Caco-2 (cell line): ENCODE measurements at regions not wholly inside any gene's neighbourhood (a gene's known extent, or its start where the extent isn't known, plus 50 kb on each side); places are given as distances from the start of the nearest gene placed in this dataset.
"Not testable (repeated sequence)": the region's sequence is repeated elsewhere in the genome, so short reads cannot be mapped to it uniquely, and the experiment has no call there.

Experiments used
- BruUV-seq: library from RNA; stranded (reverse); fragments of 400-500 nt; replicated peaks from 2 replicates; lab custom pipeline; 2021; lab: Mats Ljungman, UMichigan
- CTCF ChIA-PET: fragments of 300-600 bp; sonication (Branson Sonifier 250); formaldehyde crosslinking; loops from one replicate; lab custom pipeline; 2022; ENCODE audit warnings: antibody characterized with exemption; lab: Charles Lee
- POLR2A ChIA-PET: fragments of 300-600 bp; sonication (Branson Sonifier 250); formaldehyde crosslinking; loops from one replicate; lab custom pipeline; 2022; ENCODE audit warnings: antibody characterized with exemption; lab: Charles Lee
- DNase-seq, 2 experiments: peaks; one replicate each; pipeline versions ENCODE4 v3.0.0 to v3.0.0-alpha.2; 2020 to 2022
- H3K27me3 ChIP-seq: replicated peaks from 2 replicates; pipeline ENCODE4 v1.6.0; 2011; ENCODE audit warnings: low read length; ENCODE audit not compliant: control insufficient read depth, insufficient read depth
- H3K36me3 ChIP-seq: 2 replicates; pipeline ENCODE4 v1.5.1; 2011; ENCODE audit warnings: low read length; ENCODE audit not compliant: control insufficient read depth, insufficient read depth
- H3K4me1 ChIP-seq: fragments of 250-450 bp; sonication (Bioruptor Pico); 2 replicates; pipeline ENCODE4 v1.5.1; 2020; ENCODE audit warnings: mild to moderate bottlenecking
- H3K4me3 ChIP-seq: 2 replicates; pipeline ENCODE4 v1.5.1; 2011; ENCODE audit warnings: low read depth, mild to moderate bottlenecking, control low read depth, low read length
- H3K9me3 ChIP-seq: fragments of 250-450 bp; sonication (Bioruptor Pico); 2 replicates; pipeline ENCODE4 v1.5.1; 2020; ENCODE audit warnings: mild to moderate bottlenecking, moderate library complexity
- H3K27ac Mint-ChIP-seq: one replicate; pipeline ENCODE4 v1.8.0; 2022; ENCODE audit warnings: mixed read lengths; ENCODE audit not compliant: unreplicated experiment
- H3K27me3 Mint-ChIP-seq: one replicate; pipeline ENCODE4 v1.8.0; 2022; ENCODE audit warnings: mixed read lengths; ENCODE audit not compliant: insufficient read depth, unreplicated experiment
- H3K36me3 Mint-ChIP-seq: one replicate; pipeline ENCODE4 v1.8.0; 2022; ENCODE audit warnings: mild to moderate bottlenecking, mixed read lengths; ENCODE audit not compliant: insufficient read depth, unreplicated experiment
- H3K4me1 Mint-ChIP-seq: one replicate; pipeline ENCODE4 v1.8.0; 2022; ENCODE audit warnings: low read depth, mixed read lengths; ENCODE audit not compliant: unreplicated experiment
- H3K4me3 Mint-ChIP-seq: one replicate; pipeline ENCODE4 v1.8.0; 2022; ENCODE audit warnings: mild to moderate bottlenecking, moderate library complexity, mixed read lengths; ENCODE audit not compliant: unreplicated experiment
- H3K9me3 Mint-ChIP-seq: one replicate; pipeline ENCODE4 v1.8.0; 2022; ENCODE audit warnings: mixed read lengths; ENCODE audit not compliant: unreplicated experiment
- intact Hi-C: fragments of 100-400 bp; cut with micrococcal nuclease; formaldehyde crosslinking; loops from one replicate; pipeline ENCODE4 v1.10.0; 2022; ENCODE audit not compliant: unreplicated experiment
- TF ChIP-seq, protein P1 (sequence below), 2 experiments: fragments of 200-600 bp in 1 of 2; IDR thresholded peaks; 1 replicate in 1 of 2; 2 replicates in 1 of 2; pipeline versions ENCODE4 v1.5.1 to v1.8.0; 2011 to 2022; ENCODE audit warnings: antibody characterized with exemption in 1 of 2, control low read depth in 1 of 2, inconsistent platforms in 1 of 2, low read depth in 1 of 2, low read length in 1 of 2, mild to moderate bottlenecking in 1 of 2, moderate library complexity in 1 of 2; ENCODE audit not compliant: insufficient read depth in 1 of 2, severe bottlenecking in 1 of 2, unreplicated experiment in 1 of 2

DNA sequence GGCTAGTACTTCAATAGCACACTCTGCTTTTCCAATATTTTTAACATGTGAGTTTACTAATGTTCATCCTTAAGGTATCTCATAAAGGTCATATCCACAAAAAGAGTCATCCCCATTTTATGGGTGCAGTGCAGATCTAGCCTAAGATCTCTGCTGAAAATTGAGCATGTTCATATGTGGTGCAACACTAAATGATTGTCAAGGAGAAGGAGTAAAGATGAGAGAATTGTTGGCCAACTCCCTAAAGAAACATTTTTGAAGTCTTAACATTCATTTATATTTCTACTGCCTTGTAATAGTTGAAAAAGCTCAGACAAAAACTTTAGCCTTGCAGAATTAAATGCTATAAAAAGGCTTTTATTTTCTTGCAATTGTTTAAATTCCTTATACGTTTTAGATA is 1159.6 kb downstream of the TBL1XR1 start:
- no peaks in the 10 kb centered on the region for H3K27me3 ChIP-seq
- intact Hi-C loops = no loop called here
- POLR2A ChIA-PET = no interaction called here
- no peaks in the 10 kb centered on the region for H3K9me3 ChIP-seq
- H3K27ac Mint-ChIP-seq = no peak overlapping the region
- no peaks in the 10 kb centered on the region for H3K4me1 ChIP-seq
- H3K4me3 Mint-ChIP-seq = no peak overlapping the region
- H3K4me1 Mint-ChIP-seq = no peaks in the 10 kb centered on the region
- H3K27me3 Mint-ChIP-seq = no peaks in the 10 kb centered on the region
- CTCF ChIA-PET = no interaction called here
- no peaks in the 10 kb centered on the region for H3K36me3 Mint-ChIP-seq
- no TSS peak for BruUV-seq
- no peaks in the 10 kb centered on the region for H3K9me3 Mint-ChIP-seq
- no peak overlapping the region for H3K4me3 ChIP-seq
- DNase-seq = no peak
- H3K36me3 ChIP-seq = no peaks in the 10 kb centered on the region
- TF ChIP-seq, protein P1, sequence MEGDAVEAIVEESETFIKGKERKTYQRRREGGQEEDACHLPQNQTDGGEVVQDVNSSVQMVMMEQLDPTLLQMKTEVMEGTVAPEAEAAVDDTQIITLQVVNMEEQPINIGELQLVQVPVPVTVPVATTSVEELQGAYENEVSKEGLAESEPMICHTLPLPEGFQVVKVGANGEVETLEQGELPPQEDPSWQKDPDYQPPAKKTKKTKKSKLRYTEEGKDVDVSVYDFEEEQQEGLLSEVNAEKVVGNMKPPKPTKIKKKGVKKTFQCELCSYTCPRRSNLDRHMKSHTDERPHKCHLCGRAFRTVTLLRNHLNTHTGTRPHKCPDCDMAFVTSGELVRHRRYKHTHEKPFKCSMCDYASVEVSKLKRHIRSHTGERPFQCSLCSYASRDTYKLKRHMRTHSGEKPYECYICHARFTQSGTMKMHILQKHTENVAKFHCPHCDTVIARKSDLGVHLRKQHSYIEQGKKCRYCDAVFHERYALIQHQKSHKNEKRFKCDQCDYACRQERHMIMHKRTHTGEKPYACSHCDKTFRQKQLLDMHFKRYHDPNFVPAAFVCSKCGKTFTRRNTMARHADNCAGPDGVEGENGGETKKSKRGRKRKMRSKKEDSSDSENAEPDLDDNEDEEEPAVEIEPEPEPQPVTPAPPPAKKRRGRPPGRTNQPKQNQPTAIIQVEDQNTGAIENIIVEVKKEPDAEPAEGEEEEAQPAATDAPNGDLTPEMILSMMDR (IDR thresholded peaks at IDR 0.05; ENCODE audit: insufficient read depth in 1 of 2, low read depth in 1 of 2, low read length in 1 of 2, severe bottlenecking in 1 of 2, unreplicated experiment in 1 of 2) = no peak

DNA sequence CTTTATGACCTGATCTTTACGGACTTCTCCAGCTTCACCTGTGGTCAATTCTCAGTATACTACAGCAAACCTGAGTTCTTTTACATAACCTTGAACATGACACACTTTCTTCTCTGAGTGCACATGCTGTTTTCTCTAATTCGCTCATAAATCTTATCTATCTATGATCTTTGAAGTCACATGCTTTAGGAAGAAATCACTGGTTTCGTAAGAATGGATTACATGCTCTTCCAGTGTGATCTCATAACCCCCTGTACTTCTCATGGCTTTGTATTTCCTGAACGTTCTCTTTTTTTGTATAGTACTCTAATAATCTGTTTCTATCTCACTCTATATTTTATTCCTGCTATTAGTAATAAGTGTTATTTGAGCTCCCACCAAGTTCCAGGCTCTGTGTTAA is 1165.2 kb downstream of the TBL1XR1 start:
- Histone ChIP-seq H3K4me3 (no peak overlapping the region), H3K9me3 (no peaks in the 10 kb centered on the region), H3K36me3 (no peaks in the 10 kb centered on the region), H3K27me3 (no peaks in the 10 kb centered on the region), H3K4me1 (no peaks in the 10 kb centered on the region)
- Mint-ChIP-seq H3K27ac (no peak overlapping the region), H3K9me3 (no peaks in the 10 kb centered on the region), H3K4me3 (no peak overlapping the region), H3K36me3 (no peaks in the 10 kb centered on the region), H3K4me1 (no peaks in the 10 kb centered on the region), H3K27me3 (no peaks in the 10 kb centered on the region)
- TF ChIP-seq, protein P1 (IDR thresholded peaks at IDR 0.05; ENCODE audit: insufficient read depth in 1 of 2, low read depth in 1 of 2, low read length in 1 of 2, severe bottlenecking in 1 of 2, unreplicated experiment in 1 of 2) = no peak
- ChIA-PET POLR2A (no interaction called here), CTCF (no interaction called here)
- intact Hi-C loops = no loop called here
- BruUV-seq = no TSS peak
- DNase-seq = no peak

DNA sequence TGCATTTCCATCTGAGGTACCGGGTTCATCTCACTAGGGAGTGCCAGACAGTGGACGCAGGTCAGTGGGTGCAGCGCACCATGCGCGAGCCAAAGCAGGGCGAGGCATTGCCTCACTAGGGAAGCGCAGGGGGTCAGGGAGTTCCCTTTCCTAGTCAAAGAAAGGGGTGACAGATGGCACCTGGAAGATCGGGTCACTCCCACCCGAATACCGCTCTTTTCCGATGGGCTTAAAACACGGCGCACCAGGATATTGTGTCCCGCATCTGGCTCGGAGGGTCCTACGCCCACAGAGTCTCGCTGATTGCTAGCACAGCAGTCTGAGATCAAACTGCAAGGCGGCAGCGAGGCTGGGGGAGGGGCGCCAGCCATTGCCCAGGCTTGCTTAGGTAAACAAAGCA is 1157.1 kb downstream of the NAALADL2 start:
- H3K9me3 ChIP-seq, H3K9me3 Mint-ChIP-seq, CTCF ChIA-PET, H3K4me3 ChIP-seq, H3K27ac Mint-ChIP-seq, H3K4me1 Mint-ChIP-seq, H3K36me3 Mint-ChIP-seq, H3K36me3 ChIP-seq, DNase-seq, H3K4me3 Mint-ChIP-seq, intact Hi-C loops, H3K27me3 ChIP-seq, BruUV-seq, H3K4me1 ChIP-seq, H3K27me3 Mint-ChIP-seq, POLR2A ChIA-PET: not testable (repeated sequence)

DNA sequence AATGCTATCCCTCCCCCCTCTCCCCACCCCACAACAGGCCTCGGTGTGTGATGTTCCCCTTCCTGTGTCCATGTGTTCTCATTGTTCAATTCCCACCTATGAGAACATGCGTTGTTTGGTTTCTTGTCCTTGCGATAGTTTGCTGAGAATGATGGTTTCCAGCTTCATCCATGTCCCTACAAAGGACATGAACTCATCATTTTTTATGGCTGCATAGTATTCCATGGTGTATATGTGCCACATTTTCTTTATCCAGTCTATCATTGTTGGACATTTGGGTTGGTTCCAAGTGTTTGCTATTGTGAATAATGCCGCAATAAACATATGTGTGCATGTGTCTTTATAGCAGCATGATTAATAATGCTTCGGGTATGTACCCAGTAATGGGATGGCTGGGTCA is 1156.1 kb downstream of the NAALADL2 start:
- H3K36me3 Mint-ChIP-seq, H3K9me3 ChIP-seq, H3K9me3 Mint-ChIP-seq, H3K4me3 ChIP-seq, H3K27me3 Mint-ChIP-seq, BruUV-seq, POLR2A ChIA-PET, H3K4me3 Mint-ChIP-seq, H3K27ac Mint-ChIP-seq, H3K27me3 ChIP-seq, CTCF ChIA-PET, H3K4me1 Mint-ChIP-seq, H3K36me3 ChIP-seq, DNase-seq, H3K4me1 ChIP-seq, intact Hi-C loops: not testable (repeated sequence)
